Left lung (tissue), 4 donors: ENCODE measurements at regions not wholly inside any gene's neighbourhood (a gene's known extent, or its start where the extent isn't known, plus 50 kb on each side); places are given as distances from the start of the nearest gene placed in this dataset.

Experiments
- ATAC-seq: fragments of 200-7000 bp; cut with Tn5 transposase; one replicate; pipeline ENCODE4 v1.9.1; 2020; ENCODE audit warnings: moderate library complexity
- DNase-seq, 4 donors: peaks; one replicate each; pipeline ENCODE4 v3.0.0-alpha.2; 2013 to 2020
- H3K27ac ChIP-seq, 2 donors: fragments of 200-600 bp; sonication (generic) in 1 of 2; one replicate each; pipeline versions ENCODE4 v1.5.0 to v1.8.0; 2020 to 2021
- H3K27me3 ChIP-seq, 2 donors: fragments of 200-600 bp; sonication (generic) in 1 of 2; one replicate each; pipeline versions ENCODE4 v1.5.0 to v1.8.0; 2020 to 2021
- H3K36me3 ChIP-seq, 2 donors: fragments of 200-600 bp; sonication (generic) in 1 of 2; one replicate each; pipeline versions ENCODE4 v1.5.0 to v1.8.0; 2020 to 2021
- H3K4me1 ChIP-seq, 2 donors: fragments of 200-600 bp; one replicate each; pipeline ENCODE4 v1.8.0; 2021
- H3K4me3 ChIP-seq, 2 donors: fragments of 200-600 bp; sonication (generic) in 1 of 2; one replicate each; pipeline versions ENCODE4 v1.5.0 to v1.8.0; 2020 to 2021; ENCODE audit warnings: mild to moderate bottlenecking in 1 of 2
- H3K9me3 ChIP-seq, 2 donors: fragments of 200-600 bp; sonication (generic) in 1 of 2; one replicate each; pipeline versions ENCODE4 v1.5.0 to v1.8.0; 2020 to 2021
- intact Hi-C, 2 donors: fragments of 100-400 bp; cut with DNase I; formaldehyde crosslinking; loops; one replicate each; pipeline versions ENCODE4 v1.11.2 to v1.14.2; 2022
- TF ChIP-seq, protein P1 (sequence below), 2 donors: fragments of 200-600 bp; sonication (generic) in 1 of 2; IDR thresholded peaks; one replicate each; pipeline versions ENCODE4 v1.5.0 to v1.8.0; 2021; ENCODE audit warnings: antibody characterized with exemption in 2 of 2
- donor health status: DM: no; HTN: yes; CAD: no.
- donor health status: DM: no; HTN: no; CAD: no.

DNA sequence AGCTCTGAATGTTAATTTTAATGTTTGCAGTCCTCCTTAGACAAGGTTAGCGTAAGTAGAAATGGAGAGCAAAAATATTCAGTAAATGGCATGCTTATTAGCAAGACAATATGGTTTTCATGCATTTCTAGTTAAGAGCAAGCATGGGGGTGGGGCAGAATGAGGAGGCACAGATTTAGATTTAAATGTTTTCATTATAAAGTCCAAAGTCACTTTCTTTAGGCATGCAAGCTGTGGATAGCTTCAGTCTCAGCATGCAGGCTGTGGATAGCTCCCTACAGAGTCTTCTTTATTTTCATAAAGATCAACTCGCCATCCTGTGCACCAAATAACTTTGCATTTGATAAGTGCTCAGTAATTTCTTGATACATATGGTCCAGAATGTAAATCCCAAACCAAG lies 1294.5 kb upstream of the ADGRL2 start:
- no peaks in the 10 kb centered on the region for H3K4me1 ChIP-seq
- TF ChIP-seq, protein P1, sequence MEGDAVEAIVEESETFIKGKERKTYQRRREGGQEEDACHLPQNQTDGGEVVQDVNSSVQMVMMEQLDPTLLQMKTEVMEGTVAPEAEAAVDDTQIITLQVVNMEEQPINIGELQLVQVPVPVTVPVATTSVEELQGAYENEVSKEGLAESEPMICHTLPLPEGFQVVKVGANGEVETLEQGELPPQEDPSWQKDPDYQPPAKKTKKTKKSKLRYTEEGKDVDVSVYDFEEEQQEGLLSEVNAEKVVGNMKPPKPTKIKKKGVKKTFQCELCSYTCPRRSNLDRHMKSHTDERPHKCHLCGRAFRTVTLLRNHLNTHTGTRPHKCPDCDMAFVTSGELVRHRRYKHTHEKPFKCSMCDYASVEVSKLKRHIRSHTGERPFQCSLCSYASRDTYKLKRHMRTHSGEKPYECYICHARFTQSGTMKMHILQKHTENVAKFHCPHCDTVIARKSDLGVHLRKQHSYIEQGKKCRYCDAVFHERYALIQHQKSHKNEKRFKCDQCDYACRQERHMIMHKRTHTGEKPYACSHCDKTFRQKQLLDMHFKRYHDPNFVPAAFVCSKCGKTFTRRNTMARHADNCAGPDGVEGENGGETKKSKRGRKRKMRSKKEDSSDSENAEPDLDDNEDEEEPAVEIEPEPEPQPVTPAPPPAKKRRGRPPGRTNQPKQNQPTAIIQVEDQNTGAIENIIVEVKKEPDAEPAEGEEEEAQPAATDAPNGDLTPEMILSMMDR (IDR thresholded peaks at IDR 0.05): no peak
- no peak overlapping the region for H3K27ac ChIP-seq
- no peak for DNase-seq
- H3K36me3 ChIP-seq: no peaks in the 10 kb centered on the region
- no peak overlapping the region for H3K4me3 ChIP-seq
- intact Hi-C loops: no loop called here
- ATAC-seq: no peak
- no peaks in the 10 kb centered on the region for H3K27me3 ChIP-seq
- H3K9me3 ChIP-seq: peaks cover 0 to 12% of the 10 kb centered on the region in 2 donors

DNA sequence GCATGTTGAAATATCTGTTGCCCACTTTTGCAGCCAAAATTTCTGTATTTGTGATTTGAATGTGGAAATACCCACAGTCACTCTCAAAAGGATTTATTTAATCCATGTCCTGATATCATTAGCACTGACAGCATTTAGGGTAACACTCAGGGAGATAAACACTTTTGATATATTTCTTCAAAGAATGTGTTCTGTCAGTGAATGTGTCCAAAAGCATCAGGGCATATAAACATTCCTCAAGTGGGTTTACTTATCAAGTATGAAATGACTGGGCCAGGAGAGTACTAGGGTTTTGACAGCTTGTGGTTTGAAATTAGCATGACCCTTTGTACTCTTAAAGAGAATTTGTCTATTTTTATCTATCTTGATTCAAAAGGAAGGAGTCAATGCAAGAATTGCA lies 1302.1 kb upstream of the ADGRL2 start:
- ATAC-seq: no peak
- TF ChIP-seq, protein P1 (IDR thresholded peaks at IDR 0.05): no peak
- peak in 2 of 4 donors; percentile 35 to 45 for DNase-seq
- no peaks in the 10 kb centered on the region for H3K36me3 ChIP-seq
- H3K27me3 ChIP-seq: no peaks in the 10 kb centered on the region
- H3K9me3 ChIP-seq: peaks cover 0 to 7% of the 10 kb centered on the region in 2 donors
- H3K27ac ChIP-seq: no peak overlapping the region
- intact Hi-C loops: no loop called here
- no peaks in the 10 kb centered on the region for H3K4me1 ChIP-seq
- no peak overlapping the region for H3K4me3 ChIP-seq

DNA sequence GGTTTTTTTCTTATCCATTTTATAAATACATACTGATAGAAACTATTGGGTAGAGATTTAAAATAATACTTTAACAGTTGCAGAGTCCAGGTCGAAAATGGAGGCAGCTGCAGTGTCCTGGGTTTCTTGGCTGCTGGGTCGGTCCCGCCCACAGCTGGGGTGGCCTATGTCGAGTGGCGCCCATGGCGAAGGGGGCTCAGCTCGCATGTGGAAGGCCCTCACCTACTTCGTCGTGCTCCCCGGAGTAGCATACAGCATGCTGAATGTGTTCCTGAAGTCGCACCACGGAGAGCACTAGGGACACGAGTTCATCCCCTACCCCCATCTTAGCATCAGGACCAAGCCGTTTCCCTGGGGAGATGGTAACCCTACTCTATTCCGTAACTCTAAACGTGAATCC lies 1304.9 kb upstream of the ADGRL2 start:
- intact Hi-C loops: no loop called here
- DNase-seq: peak in 1 of 4 donors; percentile 51

DNA sequence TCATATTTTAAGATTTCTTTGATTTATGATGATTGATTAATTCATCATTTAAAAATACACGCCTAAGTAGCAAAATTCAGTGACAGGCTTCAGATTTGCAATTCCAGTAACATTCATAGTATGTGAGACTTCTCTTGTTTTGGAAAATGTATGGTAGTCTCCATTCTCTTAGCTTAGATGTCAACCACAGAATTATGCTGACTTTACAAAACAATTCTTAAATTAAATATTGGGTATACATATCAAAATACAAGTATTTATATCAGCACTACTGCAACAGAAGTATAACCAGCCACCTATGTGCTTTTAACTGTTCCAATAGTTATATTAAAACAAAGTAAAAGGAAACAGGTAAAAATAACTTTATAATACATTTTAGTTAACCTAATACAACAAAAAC lies 1328.6 kb upstream of the ADGRL2 start:
- no peak for ATAC-seq
- no peak overlapping the region for H3K27ac ChIP-seq
- intact Hi-C loops: no loop called here

More for the DNA sequence above, 1304.9 kb upstream of the ADGRL2 start:
- TF ChIP-seq, protein P1 (IDR thresholded peaks at IDR 0.05): no peak
- H3K27ac ChIP-seq: no peak overlapping the region
- no peaks in the 10 kb centered on the region for H3K27me3 ChIP-seq
- H3K4me1 ChIP-seq: no peaks in the 10 kb centered on the region
- H3K9me3 ChIP-seq: peaks cover 0 to 4% of the 10 kb centered on the region in 2 donors
- no peaks in the 10 kb centered on the region for H3K36me3 ChIP-seq
- no peak for ATAC-seq
- H3K4me3 ChIP-seq: no peak overlapping the region

DNA sequence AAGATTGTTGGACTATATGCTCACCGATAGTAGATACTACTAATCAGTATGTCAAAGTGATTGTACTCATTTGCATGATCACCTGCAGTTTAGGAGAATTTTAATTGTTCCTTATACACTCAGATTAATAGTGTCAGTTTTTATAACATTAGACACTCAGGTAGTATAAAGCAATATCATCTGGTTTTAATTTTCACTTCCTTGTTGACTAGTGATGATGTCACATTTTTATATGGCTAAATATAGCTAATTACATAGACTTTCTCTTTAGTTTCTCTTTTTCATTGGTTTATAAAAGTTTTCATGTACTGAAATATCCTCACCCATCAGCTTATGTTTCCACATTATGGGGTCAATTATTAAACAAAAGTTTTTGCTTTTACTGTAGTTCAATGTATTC lies 1332.4 kb upstream of the ADGRL2 start:
- Histone ChIP-seq H3K27me3 (no peaks in the 10 kb centered on the region), H3K27ac (no peak overlapping the region), H3K4me3 (no peak overlapping the region), H3K9me3 (no peaks in the 10 kb centered on the region), H3K4me1 (no peaks in the 10 kb centered on the region), H3K36me3 (no peaks in the 10 kb centered on the region)
- no peak for ATAC-seq
- TF ChIP-seq, protein P1 (IDR thresholded peaks at IDR 0.05): no peak
- no peak for DNase-seq
- intact Hi-C loops: no loop called here

More for the DNA sequence above, 1328.6 kb upstream of the ADGRL2 start:
- Histone ChIP-seq H3K27me3 (no peaks in the 10 kb centered on the region), H3K4me3 (no peak overlapping the region), H3K4me1 (no peaks in the 10 kb centered on the region), H3K9me3 (no peaks in the 10 kb centered on the region), H3K36me3 (no peaks in the 10 kb centered on the region)
- TF ChIP-seq, protein P1 (IDR thresholded peaks at IDR 0.05): no peak
- DNase-seq: no peak
